ENCODE measurements at regions not wholly inside any gene's neighbourhood (a gene's known extent, or its start where the extent isn't known, plus 50 kb on each side); places are given as distances from the start of the nearest gene placed in this dataset.

DNA sequence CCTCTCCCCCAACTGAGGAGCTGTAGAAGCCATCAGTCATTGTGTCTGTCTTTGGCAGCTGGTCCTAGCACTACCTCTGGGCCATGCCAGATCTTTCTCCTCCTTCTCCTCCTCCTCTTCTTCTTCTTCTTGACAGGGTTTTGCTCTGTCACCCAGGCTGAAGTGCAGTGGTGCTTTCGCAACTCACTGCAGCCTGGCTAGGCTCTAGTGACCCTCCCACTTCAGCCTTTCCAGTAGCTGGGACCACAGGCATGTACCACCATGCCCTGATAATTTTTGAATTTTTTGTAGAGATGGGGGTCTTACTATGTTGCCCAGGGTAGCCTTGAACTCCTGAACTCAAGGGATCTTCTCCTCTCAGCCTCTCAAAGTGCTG is 50.1 kb upstream of the SHANK2 start:
- peak in 1 of 2 donors; percentile 49 for DNase-seq (ENCODE audit: low spot score in 2 of 2)
- TF ChIP-seq, protein P1, sequence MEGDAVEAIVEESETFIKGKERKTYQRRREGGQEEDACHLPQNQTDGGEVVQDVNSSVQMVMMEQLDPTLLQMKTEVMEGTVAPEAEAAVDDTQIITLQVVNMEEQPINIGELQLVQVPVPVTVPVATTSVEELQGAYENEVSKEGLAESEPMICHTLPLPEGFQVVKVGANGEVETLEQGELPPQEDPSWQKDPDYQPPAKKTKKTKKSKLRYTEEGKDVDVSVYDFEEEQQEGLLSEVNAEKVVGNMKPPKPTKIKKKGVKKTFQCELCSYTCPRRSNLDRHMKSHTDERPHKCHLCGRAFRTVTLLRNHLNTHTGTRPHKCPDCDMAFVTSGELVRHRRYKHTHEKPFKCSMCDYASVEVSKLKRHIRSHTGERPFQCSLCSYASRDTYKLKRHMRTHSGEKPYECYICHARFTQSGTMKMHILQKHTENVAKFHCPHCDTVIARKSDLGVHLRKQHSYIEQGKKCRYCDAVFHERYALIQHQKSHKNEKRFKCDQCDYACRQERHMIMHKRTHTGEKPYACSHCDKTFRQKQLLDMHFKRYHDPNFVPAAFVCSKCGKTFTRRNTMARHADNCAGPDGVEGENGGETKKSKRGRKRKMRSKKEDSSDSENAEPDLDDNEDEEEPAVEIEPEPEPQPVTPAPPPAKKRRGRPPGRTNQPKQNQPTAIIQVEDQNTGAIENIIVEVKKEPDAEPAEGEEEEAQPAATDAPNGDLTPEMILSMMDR (IDR thresholded peaks at IDR 0.05), result no peak
- Histone ChIP-seq H3K27me3 (no peaks in the 10 kb centered on the region), H3K4me1 (peaks cover 5 to 15% of the 10 kb centered on the region in 2 donors), H3K36me3 (no peaks in the 10 kb centered on the region), H3K9me3 (no peaks in the 10 kb centered on the region), H3K27ac (no peak overlapping the region), H3K4me3 (no peak overlapping the region)
- intact Hi-C loops (cut with DNase I), result no loop called here

Data from ascending aorta (tissue), 2 donors.